NCI-H748 (cell line): ENCODE measurements at regions not wholly inside any gene's neighbourhood (a gene's known extent, or its start where the extent isn't known, plus 50 kb on each side); places are given as distances from the start of the nearest gene placed in this dataset.
"Not testable (repeated sequence)": the region's sequence is repeated elsewhere in the genome, so short reads cannot be mapped to it uniquely, and the experiment has no call there.

Experiments used
- DNase-seq: peaks from one replicate; lab custom pipeline; 2025; ENCODE audit not compliant: unreplicated experiment; lab: John Stamatoyannopoulos, UW

DNA sequence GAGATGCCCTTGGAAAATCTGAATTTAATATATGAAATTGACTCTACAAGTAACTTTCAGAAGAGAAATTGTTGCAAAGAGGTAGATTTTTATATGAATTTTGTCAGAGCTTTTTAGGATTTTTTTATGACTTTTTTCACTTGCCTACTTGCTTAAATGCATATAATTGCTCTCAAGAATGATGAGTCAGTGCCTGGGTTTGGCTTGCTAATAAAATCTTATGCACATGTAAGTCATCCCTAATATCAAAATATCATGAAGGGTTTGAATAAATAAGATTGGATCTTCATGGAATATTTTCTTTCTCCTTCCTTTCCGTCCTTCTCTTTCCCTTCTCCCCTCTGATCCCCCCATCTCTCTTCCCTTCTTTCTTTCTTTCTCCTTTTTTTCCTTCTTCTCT lies 354.1 kb downstream of the TXNL1 start:
- no peak for DNase-seq

DNA sequence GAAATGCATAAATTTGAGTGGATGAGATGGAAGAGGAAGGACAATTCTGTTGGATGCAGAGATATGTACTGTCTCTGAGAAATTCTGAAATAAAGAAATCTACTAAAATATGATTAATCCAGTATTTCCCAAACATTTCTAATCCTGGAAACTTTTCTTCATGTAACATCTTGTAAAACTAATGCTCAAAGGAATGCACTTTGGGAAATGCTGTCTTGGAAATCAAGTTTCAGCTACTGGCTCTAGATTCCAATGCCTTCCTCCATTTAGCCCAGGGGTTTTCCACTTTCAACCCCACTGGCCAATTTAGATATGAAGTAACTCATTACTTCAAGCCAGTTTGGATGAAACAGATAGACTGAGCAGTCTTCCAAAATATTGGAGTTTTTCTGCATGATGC lies 355.1 kb downstream of the TXNL1 start:
- DNase-seq, result no peak

GRCh38 chr18:56282234-56283104 lies 355.9 kb downstream of the TXNL1 start:
- DNase-seq, result no peak

DNA sequence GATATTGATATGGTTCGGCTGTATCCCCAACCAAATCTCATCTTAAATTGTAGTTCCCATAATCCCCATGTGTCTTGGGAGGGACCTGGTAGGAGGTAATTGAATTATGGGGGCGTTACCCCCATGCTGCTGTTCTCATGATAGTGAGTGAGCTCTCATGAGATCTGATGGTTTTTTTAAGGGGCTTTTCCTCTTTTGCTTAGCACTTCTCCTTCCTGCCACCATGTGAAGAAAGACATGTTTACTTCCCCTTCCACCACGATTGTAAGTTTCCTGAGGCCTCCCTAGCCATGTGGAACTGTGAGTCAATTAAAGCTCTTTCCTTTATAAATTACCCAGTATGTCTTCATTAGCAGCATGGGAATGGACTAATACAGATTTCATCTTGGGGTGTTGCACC lies 358.6 kb downstream of the TXNL1 start:
- not testable (repeated sequence) for DNase-seq

GRCh38 chr18:56278421-56279003 lies 359.9 kb downstream of the TXNL1 start:
- DNase-seq, result no peak

DNA sequence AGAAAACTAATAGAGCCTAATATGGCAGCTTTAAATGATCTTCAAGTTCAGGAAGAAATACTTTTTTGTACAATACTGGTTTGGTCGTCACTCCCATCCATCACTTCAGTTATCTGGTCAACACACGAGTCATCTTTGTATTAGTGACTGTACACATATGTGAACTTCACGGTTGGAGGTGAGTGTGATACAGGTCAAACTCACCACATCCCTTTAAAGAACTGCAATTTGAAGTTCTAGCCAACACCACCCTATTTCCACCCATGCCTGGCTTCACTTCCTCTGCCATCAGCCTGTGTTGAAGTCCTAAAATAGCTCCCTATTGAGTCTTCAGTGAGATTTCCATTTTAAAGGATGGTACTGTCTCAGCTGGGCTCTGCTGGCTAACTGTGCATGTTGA lies 361.9 kb downstream of the TXNL1 start:
- DNase-seq, result no peak

DNA sequence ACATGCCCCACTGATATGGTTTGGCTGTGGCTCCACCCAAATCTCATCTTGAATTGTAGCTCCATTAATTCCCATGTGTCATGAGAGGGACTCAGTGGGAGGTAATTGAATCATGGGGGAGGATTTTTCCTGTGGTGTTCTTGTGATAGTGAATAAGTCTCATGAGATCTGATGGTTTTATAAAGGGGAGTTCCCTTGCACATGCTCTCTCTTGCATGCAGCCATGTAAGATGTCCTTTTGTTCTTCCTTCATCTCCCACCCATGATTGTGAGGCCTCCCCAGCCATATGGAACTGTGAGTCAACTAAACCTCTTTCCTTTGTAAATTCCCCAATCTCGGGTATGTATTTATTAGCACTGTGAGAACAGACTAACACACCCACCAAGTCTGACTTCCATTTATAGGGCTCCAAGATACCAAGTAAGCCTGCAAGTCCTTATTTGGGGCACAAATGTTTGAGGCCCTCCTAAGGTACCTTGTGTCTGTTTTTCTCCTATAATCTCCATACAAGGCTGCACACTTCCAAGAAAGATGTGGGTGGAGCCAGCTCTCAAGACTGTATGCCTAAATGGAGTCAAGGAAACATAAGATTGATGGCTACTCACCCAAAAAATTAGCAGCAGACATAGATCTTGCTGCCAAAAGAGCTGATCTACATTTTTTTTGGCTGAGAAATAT lies 364.7 kb downstream of the TXNL1 start:
- no peak for DNase-seq

DNA sequence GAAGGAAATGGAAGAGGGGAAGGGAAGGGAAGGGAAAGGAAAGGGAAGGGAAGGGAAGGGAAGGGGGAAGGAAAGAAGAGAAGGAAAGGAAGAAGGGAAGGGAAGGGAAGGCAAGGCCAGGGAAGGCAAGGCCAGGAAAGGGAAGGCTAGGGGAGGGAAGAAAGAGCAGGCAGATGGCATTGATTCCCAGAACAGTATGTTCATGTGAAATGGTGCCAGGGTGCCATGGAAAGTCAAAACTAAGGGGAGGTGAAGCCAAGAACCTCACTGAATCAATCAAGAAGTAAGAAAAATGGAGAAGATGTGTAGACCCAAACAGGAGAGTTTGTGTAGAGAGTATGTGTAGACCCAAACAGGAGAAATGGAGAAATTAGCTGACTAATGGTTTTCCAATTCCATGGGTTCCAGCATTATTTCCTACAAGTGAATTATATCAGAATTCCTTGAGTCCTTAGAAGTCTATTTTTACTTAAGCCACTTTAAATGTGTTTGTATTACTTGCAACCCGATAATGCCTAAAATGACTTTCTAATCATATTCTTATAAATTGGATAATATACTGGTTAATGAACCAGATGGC lies 367.6 kb downstream of the TXNL1 start:
- no peak for DNase-seq

GRCh38 chr18:56269958-56270357 lies 368.4 kb downstream of the TXNL1 start:
- no peak for DNase-seq

GRCh38 chr18:56268952-56269351 lies 369.4 kb downstream of the TXNL1 start:
- no peak for DNase-seq

DNA sequence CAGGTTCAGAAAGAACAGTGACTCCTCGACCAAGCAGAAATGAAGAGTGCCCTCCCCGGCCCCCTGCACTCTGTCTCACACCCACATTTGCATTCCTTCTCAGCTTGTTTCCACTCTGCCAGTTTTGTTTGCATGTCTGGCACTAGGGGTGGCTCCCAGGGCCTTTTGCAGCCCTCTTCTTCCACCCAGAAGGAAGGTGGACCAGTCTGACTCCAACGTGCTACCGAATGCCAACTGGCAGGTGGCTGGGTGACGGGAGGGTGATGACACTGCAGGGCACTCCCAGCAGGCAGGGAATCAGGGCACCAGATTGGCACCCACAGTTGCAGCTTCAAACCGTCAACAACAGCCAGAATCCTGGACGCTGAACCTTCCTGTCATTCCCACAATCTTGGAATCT lies 371.1 kb downstream of the TXNL1 start:
- no peak for DNase-seq

- DNase-seq, result no peak
These were observed 380.2 kb downstream of the TXNL1 start for GRCh38 chr18:56258178-56258577.

- DNase-seq, result no peak
These were observed 381.2 kb downstream of the TXNL1 start for GRCh38 chr18:56257205-56257604.

- DNase-seq, result no peak
These were observed 381.7 kb downstream of the TXNL1 start for GRCh38 chr18:56256659-56257058.

DNA sequence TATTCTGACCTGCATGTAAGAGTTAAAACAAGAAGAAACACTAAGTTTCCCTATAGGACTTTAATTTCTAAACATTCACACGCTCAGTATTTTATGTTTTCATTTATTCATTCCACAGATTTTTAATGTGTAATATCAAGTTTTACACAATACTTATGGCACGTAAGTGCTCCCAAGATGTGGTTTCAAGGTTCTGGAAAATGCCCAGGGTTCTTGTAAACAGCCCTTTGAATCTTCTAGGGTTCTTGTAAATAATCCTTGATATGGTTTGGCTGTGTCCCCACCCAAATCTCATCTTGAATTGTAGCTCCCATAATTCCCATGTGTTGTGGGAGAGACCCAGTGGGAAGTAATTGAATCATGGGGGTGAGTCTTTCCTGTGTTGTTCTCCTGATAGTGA lies 383.0 kb downstream of the TXNL1 start:
- no peak for DNase-seq

GRCh38 chr18:56252456-56252855 lies 385.9 kb downstream of the TXNL1 start:
- no peak for DNase-seq

DNA sequence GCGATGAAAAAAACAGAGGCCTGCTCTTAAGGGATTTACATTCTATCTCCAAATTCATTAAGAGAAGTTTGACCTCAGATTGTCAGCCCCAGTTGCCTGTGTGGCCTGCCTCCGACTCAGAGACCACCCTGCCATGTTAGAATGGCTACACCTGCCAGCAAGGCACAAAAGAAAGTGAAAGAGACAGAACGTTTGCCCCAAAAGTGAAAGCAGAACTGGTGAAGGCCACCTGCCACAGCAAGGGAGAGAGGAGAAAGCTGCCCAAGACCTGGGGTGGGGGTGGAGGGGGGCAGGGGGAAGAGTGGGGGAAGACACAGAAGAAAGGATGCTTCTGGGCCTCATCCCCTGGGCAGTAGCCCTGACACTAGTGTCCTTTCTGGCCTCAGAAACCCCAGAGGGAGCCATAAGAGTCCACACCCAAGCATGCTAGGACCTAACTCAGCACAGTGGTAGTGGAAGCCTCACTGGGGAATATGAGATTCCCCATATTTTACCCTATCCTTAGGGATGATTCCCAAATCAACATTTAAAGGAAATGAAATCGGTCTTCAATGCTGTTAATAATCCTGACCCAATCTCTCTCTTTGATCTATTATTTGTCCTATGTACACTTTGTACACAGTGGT lies 389.7 kb downstream of the TXNL1 start:
- no peak for DNase-seq

- DNase-seq, result no peak
These were observed 391.5 kb downstream of the TXNL1 start for GRCh38 chr18:56246916-56247315.

DNA sequence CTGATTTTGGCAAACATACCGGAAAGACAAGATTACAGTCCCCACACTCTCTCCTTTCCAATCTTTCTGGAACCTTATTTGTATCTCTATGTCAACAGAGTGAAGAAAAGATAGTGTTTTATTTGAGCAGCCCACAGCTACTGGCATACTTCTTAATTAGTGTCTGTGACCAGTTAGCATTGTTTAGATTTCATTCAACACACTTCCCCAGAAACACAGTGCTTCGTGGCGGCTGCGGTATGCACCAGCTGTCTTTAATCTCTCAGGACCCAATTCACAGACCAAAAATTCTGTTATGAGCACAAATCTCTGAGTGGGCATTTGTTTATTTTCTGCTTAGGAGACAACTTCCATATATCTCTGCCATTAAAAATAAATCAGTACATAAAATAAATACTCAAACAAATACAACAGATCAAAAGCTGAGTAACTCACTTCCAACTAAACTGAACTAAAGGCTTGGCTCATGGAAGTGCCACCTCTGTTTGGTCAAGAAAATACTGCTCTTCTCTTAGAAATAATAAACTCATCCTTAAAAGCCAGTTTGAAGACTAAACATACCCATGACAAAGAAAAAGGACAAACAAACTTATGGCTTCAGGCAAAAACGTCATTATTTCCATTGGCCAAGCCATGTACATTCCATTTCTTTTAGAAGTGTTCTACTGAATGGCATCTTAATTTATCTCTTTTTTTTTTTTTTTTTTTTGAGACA lies 392.4 kb downstream of the TXNL1 start:
- DNase-seq, result peak; percentile 24

- DNase-seq, result no peak
These were observed 398.0 kb downstream of the TXNL1 start for GRCh38 chr18:56240405-56240804.

GRCh38 chr18:56238576-56238975 lies 399.8 kb downstream of the TXNL1 start:
- no peak for DNase-seq
